GM23338 (cell line): ENCODE measurements at regions not wholly inside any gene's neighbourhood (a gene's known extent, or its start where the extent isn't known, plus 50 kb on each side); places are given as distances from the start of the nearest gene placed in this dataset.

Source experiments
- ATAC-seq: fragments of 200-7000 bp; cut with Tn5 transposase; 3 replicates; pipeline ENCODE4 v1.9.1; 2020
- DNase-seq: peaks from one replicate; pipeline ENCODE4 v3.0.0-alpha.2; 2015; ENCODE audit warnings: low spot score
- H2AFZ ChIP-seq: fragments of 200-600 bp; sonication (generic); 2 replicates; pipeline ENCODE4 v1.8.0; 2016; ENCODE audit warnings: antibody characterized with exemption, mild to moderate bottlenecking, moderate library complexity
- H3F3A ChIP-seq: fragments of 200-600 bp; sonication (generic); replicated peaks from 2 replicates; pipeline ENCODE4 v1.8.0; 2017; ENCODE audit warnings: antibody characterized with exemption, mixed run types, low read depth
- H3K27ac ChIP-seq: fragments of 200-600 bp; sonication (generic); 2 replicates; pipeline ENCODE4 v1.6.1; 2016; ENCODE audit warnings: low read depth
- H3K27me3 ChIP-seq: fragments of 200-600 bp; sonication (generic); 2 replicates; pipeline ENCODE4 v1.8.0; 2016; ENCODE audit warnings: mild to moderate bottlenecking, mixed run types, moderate library complexity; ENCODE audit not compliant: insufficient read depth
- H3K36me3 ChIP-seq: fragments of 200-600 bp; sonication (generic); 2 replicates; pipeline ENCODE4 v1.8.0; 2016; ENCODE audit warnings: mild to moderate bottlenecking; ENCODE audit not compliant: insufficient read depth
- H3K4me1 ChIP-seq: fragments of 200-600 bp; sonication (generic); 2 replicates; pipeline ENCODE4 v1.8.0; 2016; ENCODE audit warnings: mild to moderate bottlenecking, moderate library complexity; ENCODE audit not compliant: insufficient read depth
- H3K4me2 ChIP-seq: fragments of 200-600 bp; sonication (generic); 2 replicates; pipeline ENCODE4 v1.7.1; 2017; ENCODE audit warnings: mixed run types
- H3K4me3 ChIP-seq: fragments of 200-600 bp; sonication (generic); 2 replicates; pipeline ENCODE4 v1.6.1; 2016; ENCODE audit warnings: mixed run types
- H3K79me2 ChIP-seq: fragments of 200-600 bp; sonication (generic); replicated peaks from 2 replicates; pipeline ENCODE4 v1.8.0; 2017; ENCODE audit warnings: mild to moderate bottlenecking; ENCODE audit not compliant: insufficient read depth
- H3K9me2 ChIP-seq: fragments of 200-600 bp; sonication (generic); 2 replicates; pipeline ENCODE4 v1.8.0; 2017; ENCODE audit not compliant: insufficient read depth
- H4K20me1 ChIP-seq: fragments of 200-600 bp; sonication (generic); replicated peaks from 2 replicates; pipeline ENCODE4 v1.8.0; 2017; ENCODE audit warnings: mild to moderate bottlenecking; ENCODE audit not compliant: insufficient read depth
- H3K27ac Mint-ChIP-seq: 2 replicates; pipeline ENCODE4 v1.8.0; 2020; ENCODE audit warnings: inconsistent platforms, mild to moderate bottlenecking, moderate library complexity, mixed read lengths
- H3K27me3 Mint-ChIP-seq: 3 replicates; pipeline ENCODE4 v1.8.0; 2022; ENCODE audit warnings: low read depth, mild to moderate bottlenecking, moderate library complexity, mixed read lengths, inconsistent platforms; ENCODE audit not compliant: insufficient read depth, poor library complexity
- H3K36me3 Mint-ChIP-seq: 3 replicates; pipeline ENCODE4 v1.8.0; 2021; ENCODE audit warnings: low read depth, mild to moderate bottlenecking, inconsistent platforms, moderate library complexity, mixed read lengths
- H3K4me1 Mint-ChIP-seq: 3 replicates; pipeline ENCODE4 v1.8.0; 2020; ENCODE audit warnings: mild to moderate bottlenecking, inconsistent platforms, mixed read lengths
- H3K4me3 Mint-ChIP-seq: 3 replicates; pipeline ENCODE4 v1.8.0; 2021; ENCODE audit warnings: moderate library complexity, mild to moderate bottlenecking, inconsistent platforms, mixed read lengths
- H3K9me3 Mint-ChIP-seq: 3 replicates; pipeline ENCODE4 v1.8.0; 2020; ENCODE audit warnings: moderate library complexity, mild to moderate bottlenecking, inconsistent platforms, mixed read lengths
- CREB1 ChIP-seq: fragments of 250-450 bp; sonication (Bioruptor Pico); IDR thresholded peaks from 2 replicates; pipeline ENCODE4 v1.5.0; 2020; ENCODE audit warnings: low read depth, mild to moderate bottlenecking, moderate library complexity
- EZH2 ChIP-seq: fragments of 200-600 bp; sonication (generic); IDR thresholded peaks from one replicate; pipeline ENCODE4 v1.8.0; 2017; ENCODE audit warnings: antibody characterized with exemption, mild to moderate bottlenecking, low read depth; ENCODE audit not compliant: unreplicated experiment
- EZH2phosphoT487 ChIP-seq: fragments of 200-600 bp; sonication (generic); IDR thresholded peaks from one replicate; pipeline ENCODE4 v1.8.1; 2018; ENCODE audit warnings: antibody characterized with exemption; ENCODE audit not compliant: unreplicated experiment
- NANOG ChIP-seq: IDR thresholded peaks from 2 replicates; pipeline ENCODE4 v1.6.1; 2016; ENCODE audit warnings: antibody characterized with exemption, borderline replicate concordance
- POLR2AphosphoS5 ChIP-seq: IDR thresholded peaks from 2 replicates; pipeline ENCODE4 v1.6.1; 2016; ENCODE audit warnings: antibody characterized with exemption, low read depth
- STAT1 ChIP-seq: IDR thresholded peaks from one replicate; pipeline ENCODE4 v1.6.1; 2016; ENCODE audit warnings: antibody characterized with exemption; ENCODE audit not compliant: unreplicated experiment
- ZNF114 ChIP-seq: fragments of 250-450 bp; sonication (Bioruptor Pico); IDR thresholded peaks from 2 replicates; pipeline ENCODE4 v1.5.0; 2020; ENCODE audit warnings: mild to moderate bottlenecking, moderate library complexity
- TF ChIP-seq, protein P1 (sequence below): IDR thresholded peaks from 2 replicates; pipeline ENCODE4 v1.6.1; 2016; ENCODE audit warnings: antibody characterized with exemption
- TF ChIP-seq, protein P2 (sequence below): fragments of 250-450 bp; sonication (Bioruptor Pico); IDR thresholded peaks from 2 replicates; pipeline ENCODE4 v1.5.0; 2020; ENCODE audit warnings: mild to moderate bottlenecking, moderate library complexity
- TF ChIP-seq, protein P3 (sequence below): IDR thresholded peaks from one replicate; pipeline ENCODE4 v1.6.1; 2018; ENCODE audit warnings: antibody characterized with exemption; ENCODE audit not compliant: unreplicated experiment
- TF ChIP-seq, protein P4 (sequence below), 2 experiments: fragments of 200-600 bp in 1 of 2; sonication (generic) in 1 of 2; conservative IDR thresholded peaks; 2 replicates each; pipeline versions ENCODE4 v1.5.1 to v1.6.1; 2016 to 2017; ENCODE audit warnings: antibody characterized with exemption in 2 of 2, low read depth in 2 of 2, mild to moderate bottlenecking in 2 of 2, moderate library complexity in 1 of 2

DNA sequence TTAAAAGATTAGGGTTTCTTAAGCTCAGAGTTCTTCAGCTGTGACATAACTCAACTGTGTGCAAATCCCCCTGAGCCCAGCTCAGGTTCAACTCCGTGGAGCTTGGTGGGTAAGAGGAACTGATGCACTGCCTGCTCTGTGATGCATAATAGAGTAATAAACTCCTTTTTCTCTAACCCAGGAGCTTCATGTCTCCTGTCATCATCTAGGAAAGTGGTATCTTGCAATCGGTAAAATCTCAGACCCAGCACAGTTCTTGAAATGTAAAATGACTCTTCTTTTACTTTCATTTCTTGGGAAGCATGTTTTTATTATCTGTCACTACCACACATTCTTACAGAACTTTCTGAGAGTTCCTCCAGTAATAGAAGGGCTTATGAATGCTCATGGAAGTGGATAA, 123.8 kb upstream of the PCDH9 start (continued):
- TF ChIP-seq, protein P1, sequence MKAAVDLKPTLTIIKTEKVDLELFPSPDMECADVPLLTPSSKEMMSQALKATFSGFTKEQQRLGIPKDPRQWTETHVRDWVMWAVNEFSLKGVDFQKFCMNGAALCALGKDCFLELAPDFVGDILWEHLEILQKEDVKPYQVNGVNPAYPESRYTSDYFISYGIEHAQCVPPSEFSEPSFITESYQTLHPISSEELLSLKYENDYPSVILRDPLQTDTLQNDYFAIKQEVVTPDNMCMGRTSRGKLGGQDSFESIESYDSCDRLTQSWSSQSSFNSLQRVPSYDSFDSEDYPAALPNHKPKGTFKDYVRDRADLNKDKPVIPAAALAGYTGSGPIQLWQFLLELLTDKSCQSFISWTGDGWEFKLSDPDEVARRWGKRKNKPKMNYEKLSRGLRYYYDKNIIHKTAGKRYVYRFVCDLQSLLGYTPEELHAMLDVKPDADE: no peak
- no peak for TF ChIP-seq POLR2AphosphoS5
- TF ChIP-seq CREB1: no peak
- TF ChIP-seq, protein P2, sequence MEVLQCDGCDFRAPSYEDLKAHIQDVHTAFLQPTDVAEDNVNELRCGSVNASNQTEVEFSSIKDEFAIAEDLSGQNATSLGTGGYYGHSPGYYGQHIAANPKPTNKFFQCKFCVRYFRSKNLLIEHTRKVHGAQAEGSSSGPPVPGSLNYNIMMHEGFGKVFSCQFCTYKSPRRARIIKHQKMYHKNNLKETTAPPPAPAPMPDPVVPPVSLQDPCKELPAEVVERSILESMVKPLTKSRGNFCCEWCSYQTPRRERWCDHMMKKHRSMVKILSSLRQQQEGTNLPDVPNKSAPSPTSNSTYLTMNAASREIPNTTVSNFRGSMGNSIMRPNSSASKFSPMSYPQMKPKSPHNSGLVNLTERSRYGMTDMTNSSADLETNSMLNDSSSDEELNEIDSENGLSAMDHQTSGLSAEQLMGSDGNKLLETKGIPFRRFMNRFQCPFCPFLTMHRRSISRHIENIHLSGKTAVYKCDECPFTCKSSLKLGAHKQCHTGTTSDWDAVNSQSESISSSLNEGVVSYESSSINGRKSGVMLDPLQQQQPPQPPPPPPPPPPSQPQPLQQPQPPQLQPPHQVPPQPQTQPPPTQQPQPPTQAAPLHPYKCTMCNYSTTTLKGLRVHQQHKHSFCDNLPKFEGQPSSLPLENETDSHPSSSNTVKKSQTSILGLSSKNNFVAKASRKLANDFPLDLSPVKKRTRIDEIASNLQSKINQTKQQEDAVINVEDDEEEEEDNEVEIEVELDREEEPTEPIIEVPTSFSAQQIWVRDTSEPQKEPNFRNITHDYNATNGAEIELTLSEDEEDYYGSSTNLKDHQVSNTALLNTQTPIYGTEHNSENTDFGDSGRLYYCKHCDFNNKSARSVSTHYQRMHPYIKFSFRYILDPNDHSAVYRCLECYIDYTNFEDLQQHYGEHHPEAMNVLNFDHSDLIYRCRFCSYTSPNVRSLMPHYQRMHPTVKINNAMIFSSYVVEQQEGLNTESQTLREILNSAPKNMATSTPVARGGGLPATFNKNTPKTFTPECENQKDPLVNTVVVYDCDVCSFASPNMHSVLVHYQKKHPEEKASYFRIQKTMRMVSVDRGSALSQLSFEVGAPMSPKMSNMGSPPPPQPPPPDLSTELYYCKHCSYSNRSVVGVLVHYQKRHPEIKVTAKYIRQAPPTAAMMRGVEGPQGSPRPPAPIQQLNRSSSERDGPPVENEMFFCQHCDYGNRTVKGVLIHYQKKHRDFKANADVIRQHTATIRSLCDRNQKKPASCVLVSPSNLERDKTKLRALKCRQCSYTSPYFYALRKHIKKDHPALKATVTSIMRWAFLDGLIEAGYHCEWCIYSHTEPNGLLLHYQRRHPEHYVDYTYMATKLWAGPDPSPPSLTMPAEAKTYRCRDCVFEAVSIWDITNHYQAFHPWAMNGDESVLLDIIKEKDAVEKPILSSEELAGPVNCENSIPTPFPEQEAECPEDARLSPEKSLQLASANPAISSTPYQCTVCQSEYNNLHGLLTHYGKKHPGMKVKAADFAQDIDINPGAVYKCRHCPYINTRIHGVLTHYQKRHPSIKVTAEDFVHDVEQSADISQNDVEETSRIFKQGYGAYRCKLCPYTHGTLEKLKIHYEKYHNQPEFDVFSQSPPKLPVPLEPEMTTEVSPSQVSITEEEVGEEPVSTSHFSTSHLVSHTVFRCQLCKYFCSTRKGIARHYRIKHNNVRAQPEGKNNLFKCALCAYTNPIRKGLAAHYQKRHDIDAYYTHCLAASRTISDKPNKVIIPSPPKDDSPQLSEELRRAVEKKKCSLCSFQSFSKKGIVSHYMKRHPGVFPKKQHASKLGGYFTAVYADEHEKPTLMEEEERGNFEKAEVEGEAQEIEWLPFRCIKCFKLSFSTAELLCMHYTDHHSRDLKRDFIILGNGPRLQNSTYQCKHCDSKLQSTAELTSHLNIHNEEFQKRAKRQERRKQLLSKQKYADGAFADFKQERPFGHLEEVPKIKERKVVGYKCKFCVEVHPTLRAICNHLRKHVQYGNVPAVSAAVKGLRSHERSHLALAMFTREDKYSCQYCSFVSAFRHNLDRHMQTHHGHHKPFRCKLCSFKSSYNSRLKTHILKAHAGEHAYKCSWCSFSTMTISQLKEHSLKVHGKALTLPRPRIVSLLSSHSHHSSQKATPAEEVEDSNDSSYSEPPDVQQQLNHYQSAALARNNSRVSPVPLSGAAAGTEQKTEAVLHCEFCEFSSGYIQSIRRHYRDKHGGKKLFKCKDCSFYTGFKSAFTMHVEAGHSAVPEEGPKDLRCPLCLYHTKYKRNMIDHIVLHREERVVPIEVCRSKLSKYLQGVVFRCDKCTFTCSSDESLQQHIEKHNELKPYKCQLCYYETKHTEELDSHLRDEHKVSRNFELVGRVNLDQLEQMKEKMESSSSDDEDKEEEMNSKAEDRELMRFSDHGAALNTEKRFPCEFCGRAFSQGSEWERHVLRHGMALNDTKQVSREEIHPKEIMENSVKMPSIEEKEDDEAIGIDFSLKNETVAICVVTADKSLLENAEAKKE (CRISPR knock-in tag): no peak

DNA sequence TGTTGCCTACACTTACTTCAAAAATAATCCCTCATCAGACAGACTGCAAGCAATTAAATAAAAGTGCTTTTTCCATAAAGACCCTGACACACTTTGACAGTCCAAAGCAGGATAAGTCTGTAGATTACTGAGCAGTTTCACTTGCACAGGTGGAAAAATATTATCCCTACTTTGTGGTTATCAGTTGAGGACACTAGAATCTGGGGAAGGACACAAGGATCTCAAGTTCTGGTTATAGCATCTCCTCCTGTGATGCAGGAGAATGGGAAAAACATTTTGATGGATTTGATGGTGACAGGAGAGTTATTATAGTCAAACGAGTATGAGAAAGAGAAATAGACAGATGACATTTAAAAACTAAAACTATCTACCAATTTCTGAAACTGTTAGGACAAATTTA, 122.9 kb upstream of the PCDH9 start:
- Histone ChIP-seq H3K4me1 (no peaks in the 10 kb centered on the region), H3K4me3 (no peak overlapping the region), H3K4me2 (no peak overlapping the region), H3K27ac (no peak overlapping the region), H3K9me2 (peaks cover 7% of the 10 kb centered on the region), H3K27me3 (no peaks in the 10 kb centered on the region), H3F3A (no peaks in the 10 kb centered on the region), H3K79me2 (no peaks in the 10 kb centered on the region), H3K36me3 (no peaks in the 10 kb centered on the region), H4K20me1 (no peaks in the 10 kb centered on the region), H2AFZ (no peak overlapping the region)
- Mint-ChIP-seq H3K36me3 (no peaks in the 10 kb centered on the region), H3K27ac (no peak overlapping the region; the same call in 1 of the 2 replicates), H3K4me1 (no peaks in the 10 kb centered on the region), H3K27me3 (peaks cover 6% of the 10 kb centered on the region), H3K9me3 (no peaks in the 10 kb centered on the region), H3K4me3 (no peak overlapping the region)
- no peak for ATAC-seq
- DNase-seq: no peak
- TF ChIP-seq, protein P1: no peak
- TF ChIP-seq, protein P3, sequence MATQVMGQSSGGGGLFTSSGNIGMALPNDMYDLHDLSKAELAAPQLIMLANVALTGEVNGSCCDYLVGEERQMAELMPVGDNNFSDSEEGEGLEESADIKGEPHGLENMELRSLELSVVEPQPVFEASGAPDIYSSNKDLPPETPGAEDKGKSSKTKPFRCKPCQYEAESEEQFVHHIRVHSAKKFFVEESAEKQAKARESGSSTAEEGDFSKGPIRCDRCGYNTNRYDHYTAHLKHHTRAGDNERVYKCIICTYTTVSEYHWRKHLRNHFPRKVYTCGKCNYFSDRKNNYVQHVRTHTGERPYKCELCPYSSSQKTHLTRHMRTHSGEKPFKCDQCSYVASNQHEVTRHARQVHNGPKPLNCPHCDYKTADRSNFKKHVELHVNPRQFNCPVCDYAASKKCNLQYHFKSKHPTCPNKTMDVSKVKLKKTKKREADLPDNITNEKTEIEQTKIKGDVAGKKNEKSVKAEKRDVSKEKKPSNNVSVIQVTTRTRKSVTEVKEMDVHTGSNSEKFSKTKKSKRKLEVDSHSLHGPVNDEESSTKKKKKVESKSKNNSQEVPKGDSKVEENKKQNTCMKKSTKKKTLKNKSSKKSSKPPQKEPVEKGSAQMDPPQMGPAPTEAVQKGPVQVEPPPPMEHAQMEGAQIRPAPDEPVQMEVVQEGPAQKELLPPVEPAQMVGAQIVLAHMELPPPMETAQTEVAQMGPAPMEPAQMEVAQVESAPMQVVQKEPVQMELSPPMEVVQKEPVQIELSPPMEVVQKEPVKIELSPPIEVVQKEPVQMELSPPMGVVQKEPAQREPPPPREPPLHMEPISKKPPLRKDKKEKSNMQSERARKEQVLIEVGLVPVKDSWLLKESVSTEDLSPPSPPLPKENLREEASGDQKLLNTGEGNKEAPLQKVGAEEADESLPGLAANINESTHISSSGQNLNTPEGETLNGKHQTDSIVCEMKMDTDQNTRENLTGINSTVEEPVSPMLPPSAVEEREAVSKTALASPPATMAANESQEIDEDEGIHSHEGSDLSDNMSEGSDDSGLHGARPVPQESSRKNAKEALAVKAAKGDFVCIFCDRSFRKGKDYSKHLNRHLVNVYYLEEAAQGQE: no peak
- TF ChIP-seq EZH2phosphoT487 (no peak), EZH2 (no peak), STAT1 (no peak), ZNF114 (no peak), NANOG (no peak)
- TF ChIP-seq, protein P4, sequence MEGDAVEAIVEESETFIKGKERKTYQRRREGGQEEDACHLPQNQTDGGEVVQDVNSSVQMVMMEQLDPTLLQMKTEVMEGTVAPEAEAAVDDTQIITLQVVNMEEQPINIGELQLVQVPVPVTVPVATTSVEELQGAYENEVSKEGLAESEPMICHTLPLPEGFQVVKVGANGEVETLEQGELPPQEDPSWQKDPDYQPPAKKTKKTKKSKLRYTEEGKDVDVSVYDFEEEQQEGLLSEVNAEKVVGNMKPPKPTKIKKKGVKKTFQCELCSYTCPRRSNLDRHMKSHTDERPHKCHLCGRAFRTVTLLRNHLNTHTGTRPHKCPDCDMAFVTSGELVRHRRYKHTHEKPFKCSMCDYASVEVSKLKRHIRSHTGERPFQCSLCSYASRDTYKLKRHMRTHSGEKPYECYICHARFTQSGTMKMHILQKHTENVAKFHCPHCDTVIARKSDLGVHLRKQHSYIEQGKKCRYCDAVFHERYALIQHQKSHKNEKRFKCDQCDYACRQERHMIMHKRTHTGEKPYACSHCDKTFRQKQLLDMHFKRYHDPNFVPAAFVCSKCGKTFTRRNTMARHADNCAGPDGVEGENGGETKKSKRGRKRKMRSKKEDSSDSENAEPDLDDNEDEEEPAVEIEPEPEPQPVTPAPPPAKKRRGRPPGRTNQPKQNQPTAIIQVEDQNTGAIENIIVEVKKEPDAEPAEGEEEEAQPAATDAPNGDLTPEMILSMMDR (conservative IDR thresholded peaks at IDR 0.05; ENCODE audit: low read depth in 2 of 2): no peak
